Heart left ventricle (tissue), 16 donors: ENCODE measurements at regions not wholly inside any gene's neighbourhood (a gene's known extent, or its start where the extent isn't known, plus 50 kb on each side); places are given as distances from the start of the nearest gene placed in this dataset.

ENCODE experiments used
- ATAC-seq, 4 donors: fragments of 200-7000 bp; cut with Tn5 transposase; one replicate each; pipeline ENCODE4 v1.9.1; 2020 to 2022; ENCODE audit warnings: moderate library complexity in 4 of 4, mild to moderate bottlenecking in 3 of 4, moderate number of reproducible peaks in 1 of 4
- DNase-seq, 5 donors: peaks; one replicate each; pipeline ENCODE4 v3.0.0-alpha.2; 2020
- H3K27ac ChIP-seq, 12 donors: fragments of 200-600 bp; sonication (generic) in 4 of 12; one replicate each; pipeline versions ENCODE4 v1.5.0 to v1.8.0; 2016 to 2022; ENCODE audit warnings: mild to moderate bottlenecking in 2 of 12
- H3K27me3 ChIP-seq, 9 donors: fragments of 200-600 bp; sonication (generic) in 2 of 9; one replicate each; pipeline versions ENCODE4 v1.5.1 to v1.8.0; 2016 to 2022; ENCODE audit warnings: mild to moderate bottlenecking in 3 of 9
- H3K36me3 ChIP-seq, 9 donors: fragments of 200-600 bp; sonication (generic) in 2 of 9; one replicate each; pipeline versions ENCODE4 v1.5.0 to v1.8.0; 2018 to 2022; ENCODE audit warnings: mild to moderate bottlenecking in 2 of 9
- H3K4me1 ChIP-seq, 12 donors: fragments of 200-600 bp; sonication (generic) in 4 of 12; one replicate each; pipeline versions ENCODE4 v1.5.0 to v1.8.0; 2016 to 2022; ENCODE audit warnings: mild to moderate bottlenecking in 3 of 12
- H3K4me3 ChIP-seq, 12 donors: fragments of 200-600 bp; sonication (generic) in 4 of 12; one replicate each; pipeline versions ENCODE4 v1.5.0 to v1.8.0; 2017 to 2022; ENCODE audit warnings: mild to moderate bottlenecking in 9 of 12, moderate library complexity in 4 of 12
- H3K9me3 ChIP-seq, 12 donors: fragments of 200-600 bp; sonication (generic) in 4 of 12; one replicate each; pipeline versions ENCODE4 v1.5.0 to v1.8.0; 2016 to 2022; ENCODE audit warnings: mild to moderate bottlenecking in 1 of 12
- POLR2A ChIP-seq, 2 donors: fragments of 450-650 bp; IDR thresholded peaks; one replicate each; pipeline ENCODE4 v1.6.1; 2017; ENCODE audit warnings: antibody characterized with exemption in 2 of 2, mild to moderate bottlenecking in 2 of 2, moderate library complexity in 2 of 2
- WGBS, 4 donors: extraction: QIAGEN DNeasy Blood & Tissue Kit in 2 of 4; methylation state at CpG; one replicate each; pipeline versions ENCODE4 v1.1.5 to v1.1.7; 2013 to 2018; 5-methylcytosine and 5-hydroxymethylcytosine counted together
- intact Hi-C, 10 donors: fragments of 100-400 bp; cut with DNase I; formaldehyde crosslinking; loops; one replicate each; pipeline versions ENCODE4 v1.11.1 to v1.14.2; 2022
- TF ChIP-seq, protein P1 (sequence below), 12 donors: fragments of 200-600 bp; sonication (generic) in 4 of 12; IDR thresholded peaks; one replicate each; pipeline versions ENCODE4 v1.5.0 to v1.8.0; 2018 to 2022; ENCODE audit warnings: antibody characterized with exemption in 12 of 12, mild to moderate bottlenecking in 5 of 12
- donor health status: ischemic (EF 13 %, LVEDD 7.1; RV severe dilation, severe dysfunction).
- donor health status: healthy with polysubstance abuse.
- donor health status: DM: no; HTN: yes; CAD: no.
- donor health status: DM: no; HTN: no; CAD: no.
- donor health status: ischemic (EF 25% LVEDD 6.9; RV normal size, moderate dysfunction).
- donor health status: ischemic (EF 25% LVEDD 5.7; RV mildly dilated, moderate dysfunction).
- donor health status: healthy.
- donor health status: DM: yes; HTN: yes; CAD: no.
- donor health status: ischemic (EF 35%, LVEDD 5.7; RV mildly dilated, moderate dysfunction).
- donor health status: nonischemic (EF 11% LVEDD 7.7; RV severe dilation, severe dysfunction).
- donor health status: DM: yes; HTN: yes; CAD: no.
- donor health status: PGD.
- donor health status: ischemic (EF 29% LVEDD 5.4; RV normal size, mild dysfunction).
- donor health status: nonischemic (EF 23%, LVEDD 6.1; RV moderate dilation, normal function).

DNA sequence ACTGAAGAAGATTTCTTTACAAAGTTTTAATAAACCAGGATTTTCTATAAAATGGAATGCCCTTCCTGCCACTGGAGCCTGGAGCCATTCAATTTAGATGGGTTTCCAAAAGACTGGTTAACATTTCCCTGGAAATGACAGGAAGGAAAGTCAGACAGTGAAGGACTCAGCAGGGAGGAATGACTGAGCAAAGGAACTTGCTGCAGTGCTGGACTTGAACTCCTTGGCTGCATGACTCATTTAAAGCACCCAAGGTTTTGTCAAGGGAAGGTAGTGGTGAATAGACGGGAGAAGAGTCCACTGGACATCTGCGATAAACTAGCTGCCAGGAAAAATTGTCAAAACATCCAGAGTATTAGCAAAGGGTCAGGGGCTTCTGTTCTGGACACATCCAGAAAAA lies 163.8 kb upstream of the SLC28A3 start:
- no peak for TF ChIP-seq POLR2A (IDR thresholded peaks at IDR 0.05)
- TF ChIP-seq, protein P1, sequence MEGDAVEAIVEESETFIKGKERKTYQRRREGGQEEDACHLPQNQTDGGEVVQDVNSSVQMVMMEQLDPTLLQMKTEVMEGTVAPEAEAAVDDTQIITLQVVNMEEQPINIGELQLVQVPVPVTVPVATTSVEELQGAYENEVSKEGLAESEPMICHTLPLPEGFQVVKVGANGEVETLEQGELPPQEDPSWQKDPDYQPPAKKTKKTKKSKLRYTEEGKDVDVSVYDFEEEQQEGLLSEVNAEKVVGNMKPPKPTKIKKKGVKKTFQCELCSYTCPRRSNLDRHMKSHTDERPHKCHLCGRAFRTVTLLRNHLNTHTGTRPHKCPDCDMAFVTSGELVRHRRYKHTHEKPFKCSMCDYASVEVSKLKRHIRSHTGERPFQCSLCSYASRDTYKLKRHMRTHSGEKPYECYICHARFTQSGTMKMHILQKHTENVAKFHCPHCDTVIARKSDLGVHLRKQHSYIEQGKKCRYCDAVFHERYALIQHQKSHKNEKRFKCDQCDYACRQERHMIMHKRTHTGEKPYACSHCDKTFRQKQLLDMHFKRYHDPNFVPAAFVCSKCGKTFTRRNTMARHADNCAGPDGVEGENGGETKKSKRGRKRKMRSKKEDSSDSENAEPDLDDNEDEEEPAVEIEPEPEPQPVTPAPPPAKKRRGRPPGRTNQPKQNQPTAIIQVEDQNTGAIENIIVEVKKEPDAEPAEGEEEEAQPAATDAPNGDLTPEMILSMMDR (IDR thresholded peaks at IDR 0.05): no peak
- no peak overlapping the region for H3K27ac ChIP-seq
- no peaks in the 10 kb centered on the region for H3K27me3 ChIP-seq
- no peak for ATAC-seq
- H3K9me3 ChIP-seq: peaks cover 0 to 31% (median 0%) of the 10 kb centered on the region in 12 donors
- H3K4me3 ChIP-seq: no peak overlapping the region
- H3K36me3 ChIP-seq: no peaks in the 10 kb centered on the region
- DNase-seq: no peak
- intact Hi-C loops: no loop called here
- WGBS, 4 donors: 83 to 89% (median 87%) methylated on average over 2 of the region's 2 CpGs
- H3K4me1 ChIP-seq: peaks cover 0 to 12% (median 0%) of the 10 kb centered on the region in 12 donors

- Histone ChIP-seq H3K9me3 (peaks cover 0 to 20% (median 2%) of the 10 kb centered on the region in 12 donors), H3K4me1 (peaks cover 0 to 20% (median 0%) of the 10 kb centered on the region in 12 donors), H3K4me3 (no peak overlapping the region), H3K27ac (no peak overlapping the region), H3K27me3 (no peaks in the 10 kb centered on the region), H3K36me3 (no peaks in the 10 kb centered on the region)
- DNase-seq (no peak), ATAC-seq (no peak)
- TF ChIP-seq, protein P1 (IDR thresholded peaks at IDR 0.05): no peak
- TF ChIP-seq POLR2A (IDR thresholded peaks at IDR 0.05): no peak
- intact Hi-C loops: no loop called here
- 60 to 83% (median 81%) methylated on average over 2 of the region's 2 CpGs for WGBS, 4 donors
Measured at GRCh38 chr9:84511651-84512050, 157.9 kb upstream of the NTRK2 start.

DNA sequence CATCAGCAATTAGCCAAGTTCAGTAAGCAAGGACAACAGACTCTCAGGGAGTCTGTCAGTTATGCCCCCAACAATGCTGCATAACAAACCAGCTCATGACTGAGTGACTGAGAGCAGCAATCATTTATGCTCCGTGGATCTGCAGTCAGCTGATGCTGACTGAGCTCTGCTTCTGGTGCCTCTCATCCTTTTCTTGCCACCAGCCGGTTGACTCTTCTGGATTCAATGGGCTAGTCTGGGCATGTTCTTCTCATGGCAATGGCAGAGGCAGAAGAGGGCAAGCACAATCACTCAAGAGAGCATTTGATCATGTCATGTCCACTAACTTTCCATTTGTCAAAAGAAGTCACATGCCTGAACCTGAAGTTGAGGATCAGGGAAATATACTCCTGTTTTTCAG lies 157.0 kb upstream of the NTRK2 start:
- H3K4me1 ChIP-seq: peaks cover 0 to 20% (median 0%) of the 10 kb centered on the region in 12 donors
- no peak overlapping the region for H3K4me3 ChIP-seq
- no peaks in the 10 kb centered on the region for H3K36me3 ChIP-seq
- intact Hi-C loops: no loop called here
- WGBS, 4 donors: 67 to 92% (median 85%) methylated on average over 2 of the region's 2 CpGs
- H3K27ac ChIP-seq: no peak overlapping the region
- H3K9me3 ChIP-seq: peaks cover 0 to 13% (median 2%) of the 10 kb centered on the region in 12 donors
- TF ChIP-seq POLR2A (IDR thresholded peaks at IDR 0.05): no peak
- TF ChIP-seq, protein P1 (IDR thresholded peaks at IDR 0.05): no peak
- H3K27me3 ChIP-seq: no peaks in the 10 kb centered on the region
- no peak for DNase-seq
- ATAC-seq: no peak

DNA sequence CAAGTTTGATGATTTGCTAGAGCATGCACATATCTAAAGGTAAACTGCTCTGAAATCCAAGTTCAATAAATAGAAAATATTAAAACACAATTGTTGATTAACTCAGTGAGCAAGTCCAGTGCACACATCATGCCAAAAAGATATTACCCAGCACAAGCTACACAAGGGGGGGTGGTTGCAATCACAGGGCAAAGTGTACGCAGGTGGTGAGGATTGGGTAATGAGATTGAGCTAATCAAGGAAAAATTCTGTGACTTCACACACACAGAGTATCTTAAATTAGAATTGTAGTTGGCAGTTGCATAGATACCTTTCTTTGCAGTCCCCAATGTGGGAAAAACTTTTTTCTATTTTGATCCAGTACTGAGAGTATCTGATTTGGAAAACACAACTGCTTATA lies 156.1 kb upstream of the NTRK2 start:
- H3K4me1 ChIP-seq: peaks cover 0 to 20% (median 0%) of the 10 kb centered on the region in 12 donors
- peaks cover 0 to 13% (median 0%) of the 10 kb centered on the region in 12 donors for H3K9me3 ChIP-seq
- no peaks in the 10 kb centered on the region for H3K36me3 ChIP-seq
- no peak overlapping the region for H3K27ac ChIP-seq
- DNase-seq: no peak
- WGBS, 4 donors: 19 to 74% (median 53%) methylated on average over 1 of the region's 1 CpG
- H3K4me3 ChIP-seq: no peak overlapping the region
- peak in 1 of 4 donors; percentile 70 for ATAC-seq
- no peaks in the 10 kb centered on the region for H3K27me3 ChIP-seq
- intact Hi-C loops: no loop called here
- no peak for TF ChIP-seq POLR2A (IDR thresholded peaks at IDR 0.05)
- TF ChIP-seq, protein P1 (IDR thresholded peaks at IDR 0.05): no peak
